H9 (cell line): ENCODE measurements at regions not wholly inside any gene's neighbourhood (a gene's known extent, or its start where the extent isn't known, plus 50 kb on each side); places are given as distances from the start of the nearest gene placed in this dataset.

Experiments used
- DNase-seq: peaks from one replicate; pipeline ENCODE4 v3.0.0-alpha.2; 2017
- H2AFZ ChIP-seq: one replicate; pipeline ENCODE4 v1.6.1; 2013; ENCODE audit warnings: mild to moderate bottlenecking, low read length, control low read depth, moderate library complexity
- H2AK5ac ChIP-seq: 2 replicates; pipeline ENCODE4 v1.6.1; 2013; ENCODE audit warnings: low read length, control low read depth, mixed read lengths; ENCODE audit not compliant: insufficient read length
- H2BK120ac ChIP-seq: one replicate; pipeline ENCODE4 v1.6.1; 2013; ENCODE audit warnings: low read depth, mild to moderate bottlenecking, low read length, control low read depth, inconsistent platforms; ENCODE audit not compliant: poor library complexity, severe bottlenecking
- H2BK12ac ChIP-seq: 2 replicates; pipeline ENCODE4 v1.6.1; 2013; ENCODE audit warnings: low read length, control low read depth, mixed read lengths, low read depth; ENCODE audit not compliant: insufficient read length
- H2BK15ac ChIP-seq: 2 replicates; pipeline ENCODE4 v1.6.1; 2013; ENCODE audit warnings: low read depth, low read length, control low read depth
- H2BK20ac ChIP-seq: one replicate; pipeline ENCODE4 v1.6.1; 2013; ENCODE audit warnings: low read depth, mild to moderate bottlenecking, low read length, control low read depth, inconsistent platforms; ENCODE audit not compliant: poor library complexity, severe bottlenecking
- H2BK5ac ChIP-seq: 2 replicates; pipeline ENCODE4 v1.6.1; 2013; ENCODE audit warnings: low read length, control low read depth, mixed read lengths; ENCODE audit not compliant: insufficient read length
- H3K14ac ChIP-seq: 2 replicates; pipeline ENCODE4 v1.6.1; 2013; ENCODE audit warnings: low read length, control low read depth; ENCODE audit not compliant: insufficient read depth
- H3K18ac ChIP-seq: 2 replicates; pipeline ENCODE4 v1.6.1; 2013; ENCODE audit warnings: low read depth, mild to moderate bottlenecking, mixed read lengths, low read length, control low read depth; ENCODE audit not compliant: insufficient read length
- H3K23ac ChIP-seq: 2 replicates; pipeline ENCODE4 v1.6.1; 2013; ENCODE audit warnings: low read length, control low read depth, mixed read lengths, low read depth; ENCODE audit not compliant: insufficient read length
- H3K23me2 ChIP-seq: 2 replicates; pipeline ENCODE4 v1.6.1; 2013; ENCODE audit warnings: low read depth, mild to moderate bottlenecking, mixed read lengths, low read length, control low read depth; ENCODE audit not compliant: insufficient read length, poor library complexity, severe bottlenecking
- H3K27ac ChIP-seq: 2 replicates; pipeline ENCODE4 v1.5.1; 2013; ENCODE audit warnings: low read length, control low read depth, mixed read lengths, low read depth; ENCODE audit not compliant: insufficient read length
- H3K27me3 ChIP-seq: 2 replicates; pipeline ENCODE4 v1.6.1; 2013; ENCODE audit warnings: low read length, control low read depth, inconsistent platforms; ENCODE audit not compliant: insufficient read depth
- H3K4ac ChIP-seq: 2 replicates; pipeline ENCODE4 v1.6.1; 2013; ENCODE audit warnings: low read depth, mild to moderate bottlenecking, control low read depth, inconsistent platforms, low read length, moderate library complexity
- H3K4me1 ChIP-seq: 2 replicates; pipeline ENCODE4 v1.6.1; 2013; ENCODE audit warnings: low read length, control low read depth, inconsistent platforms; ENCODE audit not compliant: insufficient read depth
- H3K4me2 ChIP-seq: 2 replicates; pipeline ENCODE4 v1.6.1; 2013; ENCODE audit warnings: low read length, control low read depth, mixed read lengths; ENCODE audit not compliant: insufficient read length, insufficient read depth
- H3K56ac ChIP-seq: 2 replicates; pipeline ENCODE4 v1.6.1; 2013; ENCODE audit warnings: low read depth, mild to moderate bottlenecking, mixed read lengths, low read length, control low read depth; ENCODE audit not compliant: insufficient read length
- H3K79me1 ChIP-seq: 2 replicates; pipeline ENCODE4 v1.6.1; 2013; ENCODE audit warnings: low read depth, mild to moderate bottlenecking, moderate library complexity, low read length, control low read depth, inconsistent platforms; ENCODE audit not compliant: insufficient read depth, poor library complexity, severe bottlenecking
- H3K79me2 ChIP-seq: 2 replicates; pipeline ENCODE4 v1.6.1; 2013; ENCODE audit warnings: low read length, control low read depth, inconsistent platforms; ENCODE audit not compliant: insufficient read depth
- H3K9ac ChIP-seq: 2 replicates; pipeline ENCODE4 v1.6.1; 2013; ENCODE audit warnings: low read length, control low read depth, mixed read lengths; ENCODE audit not compliant: insufficient read length; ENCODE audit errors: extremely low read depth
- H3K9me3 ChIP-seq: one replicate; pipeline ENCODE4 v1.6.1; 2013; ENCODE audit warnings: low read depth, low read length, inconsistent platforms; ENCODE audit not compliant: control insufficient read depth
- H3T11ph ChIP-seq: one replicate; pipeline ENCODE4 v1.6.1; 2013; ENCODE audit warnings: mild to moderate bottlenecking, low read length, control low read depth, inconsistent platforms
- H4K20me1 ChIP-seq: one replicate; pipeline ENCODE4 v1.6.1; 2013; ENCODE audit not compliant: control insufficient read depth, insufficient read length, insufficient read depth
- H4K5ac ChIP-seq: 2 replicates; pipeline ENCODE4 v1.6.1; 2013; ENCODE audit warnings: low read depth, mild to moderate bottlenecking, mixed read lengths, low read length, control low read depth; ENCODE audit not compliant: insufficient read length
- H4K8ac ChIP-seq: replicated peaks from 2 replicates; pipeline ENCODE4 v1.6.1; 2013; ENCODE audit warnings: low read length, control low read depth, mixed read lengths, low read depth; ENCODE audit not compliant: insufficient read length
- H4K91ac ChIP-seq: 2 replicates; pipeline ENCODE4 v1.6.1; 2013; ENCODE audit warnings: low read depth, mild to moderate bottlenecking, moderate library complexity, mixed read lengths, low read length, control low read depth; ENCODE audit not compliant: insufficient read length
- H3K27ac Mint-ChIP-seq, 3 experiments: 2 replicates in 2 of 3; 3 replicates in 1 of 3; pipeline ENCODE4 v1.8.0; 2020 to 2021; ENCODE audit warnings: mixed read lengths in 3 of 3, mild to moderate bottlenecking in 1 of 3, moderate library complexity in 1 of 3
- H3K27me3 Mint-ChIP-seq: 2 replicates; pipeline ENCODE4 v1.8.0; 2021; ENCODE audit warnings: low read depth, mild to moderate bottlenecking, moderate library complexity, mixed read lengths
- H3K36me3 Mint-ChIP-seq, 3 experiments: 2 replicates in 2 of 3; 3 replicates in 1 of 3; pipeline ENCODE4 v1.8.0; 2020 to 2021; ENCODE audit warnings: low read depth in 3 of 3, mixed read lengths in 3 of 3; ENCODE audit not compliant: insufficient read depth in 1 of 3
- H3K4me1 Mint-ChIP-seq, 2 experiments: 2 replicates each; pipeline ENCODE4 v1.8.0; 2020; ENCODE audit warnings: mixed read lengths in 2 of 2
- H3K4me3 Mint-ChIP-seq, 2 experiments: 2 replicates in 1 of 2; 3 replicates in 1 of 2; pipeline ENCODE4 v1.8.0; 2020 to 2021; ENCODE audit warnings: mild to moderate bottlenecking in 2 of 2, mixed read lengths in 2 of 2, moderate library complexity in 1 of 2
- H3K9me3 Mint-ChIP-seq, 2 experiments: 2 replicates in 1 of 2; 3 replicates in 1 of 2; pipeline ENCODE4 v1.8.0; 2020; ENCODE audit warnings: mild to moderate bottlenecking in 2 of 2, mixed read lengths in 2 of 2, moderate library complexity in 1 of 2
- TF ChIP-seq, protein P1 (sequence below): fragments of 200-600 bp; sonication (generic); conservative IDR thresholded peaks from 3 replicates; pipeline ENCODE4 v1.8.0; 2021; ENCODE audit warnings: antibody characterized with exemption, mild to moderate bottlenecking

DNA sequence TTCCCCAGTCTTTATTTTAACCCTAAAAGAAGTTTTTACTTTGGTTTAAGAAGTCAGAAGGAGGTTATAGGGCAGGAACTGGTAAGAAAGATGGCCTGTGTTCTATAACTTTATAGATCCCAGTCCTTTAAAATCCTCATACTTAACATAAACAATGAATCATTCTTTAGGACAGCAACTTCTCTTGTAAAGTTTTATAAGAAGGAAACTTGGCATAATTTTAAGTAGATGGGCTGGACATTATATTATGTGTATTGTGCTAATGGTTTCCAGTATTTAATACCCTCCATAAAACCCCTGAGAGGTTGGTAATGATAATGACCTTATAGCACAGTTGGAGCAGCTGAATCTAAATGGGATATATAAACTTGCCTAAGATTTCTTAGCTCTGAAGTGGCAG, 247.2 kb downstream of the FAM170A start:
- no peaks in the 10 kb centered on the region for H3K9me3 ChIP-seq
- H4K20me1 ChIP-seq = no peaks in the 10 kb centered on the region
- no peak overlapping the region for H3T11ph ChIP-seq
- no peak overlapping the region for H3K56ac ChIP-seq
- H3K27ac Mint-ChIP-seq = no peak overlapping the region
- H4K5ac ChIP-seq = no peak overlapping the region
- no peak overlapping the region for H3K14ac ChIP-seq
- no peak for DNase-seq
- no peak overlapping the region for H3K9ac ChIP-seq
- H3K4me3 Mint-ChIP-seq = no peak overlapping the region
- H2BK20ac ChIP-seq = no peak overlapping the region
- no peak overlapping the region for H2BK15ac ChIP-seq
- H3K79me2 ChIP-seq = no peaks in the 10 kb centered on the region
- no peaks in the 10 kb centered on the region; the same call in 1 of the 2 replicates for H3K4me1 ChIP-seq
- H3K36me3 Mint-ChIP-seq = no peaks in the 10 kb centered on the region
- H3K18ac ChIP-seq = no peak overlapping the region
- H3K27ac ChIP-seq = no peak overlapping the region
- no peak overlapping the region for H2AFZ ChIP-seq
- H3K23me2 ChIP-seq = no peaks in the 10 kb centered on the region
- no peak overlapping the region for H2BK12ac ChIP-seq
- H3K4ac ChIP-seq = no peak overlapping the region
- H4K8ac ChIP-seq = no peak overlapping the region
- H2BK5ac ChIP-seq = no peak overlapping the region
- no peaks in the 10 kb centered on the region for H3K9me3 Mint-ChIP-seq
- no peak overlapping the region for H3K23ac ChIP-seq
- no peaks in the 10 kb centered on the region for H3K27me3 Mint-ChIP-seq
- H2BK120ac ChIP-seq = no peak overlapping the region
- no peaks in the 10 kb centered on the region for H3K79me1 ChIP-seq
- H3K4me1 Mint-ChIP-seq = peaks cover 4 to 6% of the 10 kb centered on the region in 2 experiments
- TF ChIP-seq, protein P1, sequence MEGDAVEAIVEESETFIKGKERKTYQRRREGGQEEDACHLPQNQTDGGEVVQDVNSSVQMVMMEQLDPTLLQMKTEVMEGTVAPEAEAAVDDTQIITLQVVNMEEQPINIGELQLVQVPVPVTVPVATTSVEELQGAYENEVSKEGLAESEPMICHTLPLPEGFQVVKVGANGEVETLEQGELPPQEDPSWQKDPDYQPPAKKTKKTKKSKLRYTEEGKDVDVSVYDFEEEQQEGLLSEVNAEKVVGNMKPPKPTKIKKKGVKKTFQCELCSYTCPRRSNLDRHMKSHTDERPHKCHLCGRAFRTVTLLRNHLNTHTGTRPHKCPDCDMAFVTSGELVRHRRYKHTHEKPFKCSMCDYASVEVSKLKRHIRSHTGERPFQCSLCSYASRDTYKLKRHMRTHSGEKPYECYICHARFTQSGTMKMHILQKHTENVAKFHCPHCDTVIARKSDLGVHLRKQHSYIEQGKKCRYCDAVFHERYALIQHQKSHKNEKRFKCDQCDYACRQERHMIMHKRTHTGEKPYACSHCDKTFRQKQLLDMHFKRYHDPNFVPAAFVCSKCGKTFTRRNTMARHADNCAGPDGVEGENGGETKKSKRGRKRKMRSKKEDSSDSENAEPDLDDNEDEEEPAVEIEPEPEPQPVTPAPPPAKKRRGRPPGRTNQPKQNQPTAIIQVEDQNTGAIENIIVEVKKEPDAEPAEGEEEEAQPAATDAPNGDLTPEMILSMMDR = no peak
- H3K27me3 ChIP-seq = no peaks in the 10 kb centered on the region
- no peak overlapping the region for H4K91ac ChIP-seq
- H3K4me2 ChIP-seq = no peak overlapping the region
- no peak overlapping the region for H2AK5ac ChIP-seq
